ENCODE measurements at regions not wholly inside any gene's neighbourhood (a gene's known extent, or its start where the extent isn't known, plus 50 kb on each side); places are given as distances from the start of the nearest gene placed in this dataset.

DNA sequence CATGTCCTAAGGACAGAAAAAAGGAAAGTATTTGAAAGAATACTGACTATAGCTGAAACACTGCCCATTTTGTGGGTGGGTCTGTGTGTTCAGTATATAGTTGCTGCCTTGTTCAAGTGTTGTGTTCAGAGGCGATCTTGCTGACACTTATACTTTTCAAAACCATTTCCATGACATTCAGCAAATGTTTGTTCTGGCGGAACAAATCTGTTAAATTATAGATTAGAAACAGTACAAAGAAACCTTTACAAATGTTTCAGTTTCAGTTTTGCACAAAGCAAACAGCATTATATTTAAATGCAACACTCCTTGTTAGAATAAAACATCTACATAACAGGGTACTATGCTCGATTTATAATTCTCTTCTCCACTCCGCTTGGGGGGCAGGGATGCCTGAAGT, 2276.3 kb downstream of the MAT2B start:
- intact Hi-C loops (cut with DNase I), result no loop called here
- DNase-seq, result no peak
- no peaks in the 10 kb centered on the region for H3K9me3 ChIP-seq (replicated peaks in 1 of 3)
- H3K4me1 ChIP-seq (replicated peaks in 1 of 2), result no peaks in the 10 kb centered on the region
- no peaks in the 10 kb centered on the region for H3K27me3 ChIP-seq
- H3K4me3 ChIP-seq, result no peak overlapping the region
- no peak overlapping the region for H3K27ac ChIP-seq
- TF ChIP-seq POLR2A (IDR thresholded peaks at IDR 0.05), result no peak
- TF ChIP-seq, protein P1, sequence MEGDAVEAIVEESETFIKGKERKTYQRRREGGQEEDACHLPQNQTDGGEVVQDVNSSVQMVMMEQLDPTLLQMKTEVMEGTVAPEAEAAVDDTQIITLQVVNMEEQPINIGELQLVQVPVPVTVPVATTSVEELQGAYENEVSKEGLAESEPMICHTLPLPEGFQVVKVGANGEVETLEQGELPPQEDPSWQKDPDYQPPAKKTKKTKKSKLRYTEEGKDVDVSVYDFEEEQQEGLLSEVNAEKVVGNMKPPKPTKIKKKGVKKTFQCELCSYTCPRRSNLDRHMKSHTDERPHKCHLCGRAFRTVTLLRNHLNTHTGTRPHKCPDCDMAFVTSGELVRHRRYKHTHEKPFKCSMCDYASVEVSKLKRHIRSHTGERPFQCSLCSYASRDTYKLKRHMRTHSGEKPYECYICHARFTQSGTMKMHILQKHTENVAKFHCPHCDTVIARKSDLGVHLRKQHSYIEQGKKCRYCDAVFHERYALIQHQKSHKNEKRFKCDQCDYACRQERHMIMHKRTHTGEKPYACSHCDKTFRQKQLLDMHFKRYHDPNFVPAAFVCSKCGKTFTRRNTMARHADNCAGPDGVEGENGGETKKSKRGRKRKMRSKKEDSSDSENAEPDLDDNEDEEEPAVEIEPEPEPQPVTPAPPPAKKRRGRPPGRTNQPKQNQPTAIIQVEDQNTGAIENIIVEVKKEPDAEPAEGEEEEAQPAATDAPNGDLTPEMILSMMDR (IDR thresholded peaks at IDR 0.05), result no peak
- H3K36me3 ChIP-seq (replicated peaks in 1 of 2), result no peaks in the 10 kb centered on the region
- 72 to 80% (median 76%) methylated on average over 4 of the region's 4 CpGs for WGBS, 4 donors

DNA sequence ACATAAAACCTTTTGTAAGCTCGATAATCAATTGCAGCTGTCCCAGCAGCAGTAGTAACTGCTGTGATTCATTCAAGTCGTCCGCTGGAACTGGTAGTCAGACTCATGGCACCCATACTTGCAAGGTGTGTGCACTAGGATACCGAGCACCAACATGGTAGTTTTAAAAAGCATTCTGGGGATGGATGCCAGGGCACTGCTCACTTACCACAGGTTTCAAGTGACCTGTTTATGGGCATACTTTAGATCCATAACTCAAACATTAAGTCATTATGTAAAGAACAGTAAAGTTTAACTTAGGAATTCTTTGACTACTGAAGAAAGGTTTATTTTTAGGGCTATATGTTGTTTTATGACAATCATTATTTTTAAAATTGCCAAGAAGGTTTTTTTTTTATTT, 2277.6 kb downstream of the MAT2B start:
- Histone ChIP-seq H3K4me1 (replicated peaks in 1 of 2) (no peaks in the 10 kb centered on the region), H3K27ac (no peak overlapping the region), H3K9me3 (replicated peaks in 1 of 3) (no peaks in the 10 kb centered on the region), H3K27me3 (no peaks in the 10 kb centered on the region), H3K36me3 (replicated peaks in 1 of 2) (no peaks in the 10 kb centered on the region), H3K4me3 (no peak overlapping the region)
- TF ChIP-seq, protein P1 (IDR thresholded peaks at IDR 0.05), result no peak
- TF ChIP-seq POLR2A (IDR thresholded peaks at IDR 0.05), result no peak
- 75 to 84% (median 80%) methylated on average over 4 of the region's 4 CpGs for WGBS, 4 donors
- DNase-seq, result no peak
- intact Hi-C loops (cut with DNase I), result no loop called here

DNA sequence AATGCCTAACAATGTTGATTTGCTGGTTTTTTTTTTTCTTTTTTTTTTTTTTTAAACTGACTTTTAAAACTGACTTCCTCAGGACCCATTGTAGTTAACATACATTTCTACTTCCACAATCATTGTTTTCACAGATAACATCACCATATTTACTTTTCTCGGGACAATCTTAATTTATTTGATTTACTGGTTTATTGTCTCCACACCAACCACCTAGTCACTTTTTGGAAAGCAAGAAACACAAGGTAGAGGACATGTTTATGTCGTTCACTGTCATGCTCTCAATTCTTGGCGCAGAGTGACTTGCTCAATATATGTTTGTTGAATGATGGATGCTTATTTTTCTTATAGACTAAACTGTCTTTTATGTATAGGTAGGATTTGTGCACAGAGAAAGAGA, 2280.7 kb downstream of the MAT2B start:
- H3K27me3 ChIP-seq, result no peaks in the 10 kb centered on the region
- no peaks in the 10 kb centered on the region for H3K36me3 ChIP-seq (replicated peaks in 1 of 2)
- H3K27ac ChIP-seq, result no peak overlapping the region
- no peaks in the 10 kb centered on the region for H3K4me1 ChIP-seq (replicated peaks in 1 of 2)
- no peaks in the 10 kb centered on the region for H3K9me3 ChIP-seq (replicated peaks in 1 of 3)
- H3K4me3 ChIP-seq, result no peak overlapping the region
- intact Hi-C loops (cut with DNase I), result no loop called here
- WGBS, 4 donors, result 46 to 64% (median 57%) methylated on average over 3 of the region's 3 CpGs
- DNase-seq, result no peak
- TF ChIP-seq POLR2A (IDR thresholded peaks at IDR 0.05), result no peak
- TF ChIP-seq, protein P1 (IDR thresholded peaks at IDR 0.05), result no peak

DNA sequence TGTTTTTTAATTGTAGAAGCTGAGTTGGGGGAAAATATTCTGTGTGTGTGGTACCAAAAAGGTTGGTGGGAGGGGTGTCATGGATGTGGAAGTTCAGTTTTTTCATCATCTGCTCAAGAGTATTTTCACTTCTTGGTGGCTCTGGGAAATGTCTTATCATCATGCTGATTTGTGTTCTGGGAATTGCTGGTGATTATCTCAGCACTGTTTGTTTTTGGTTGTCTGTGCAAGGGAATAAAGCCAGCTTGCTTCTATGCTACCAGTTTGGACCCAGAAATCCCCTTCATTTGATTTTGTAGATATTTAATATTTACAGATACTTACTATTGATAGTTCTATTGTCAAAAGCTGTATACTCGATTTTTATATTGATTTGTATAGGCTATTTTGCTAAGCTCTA, 2289.7 kb downstream of the MAT2B start:
- TF ChIP-seq, protein P1 (IDR thresholded peaks at IDR 0.05), result no peak
- no peak for TF ChIP-seq POLR2A (IDR thresholded peaks at IDR 0.05)
- DNase-seq, result no peak
- Histone ChIP-seq H3K27me3 (no peaks in the 10 kb centered on the region), H3K27ac (no peak overlapping the region), H3K36me3 (replicated peaks in 1 of 2) (no peaks in the 10 kb centered on the region), H3K4me3 (no peak overlapping the region), H3K9me3 (replicated peaks in 1 of 3) (no peaks in the 10 kb centered on the region), H3K4me1 (replicated peaks in 1 of 2) (no peaks in the 10 kb centered on the region)
- intact Hi-C loops (cut with DNase I), result no loop called here
- 50 to 69% (median 61%) methylated on average over 1 of the region's 1 CpG for WGBS, 4 donors
